Heart right ventricle (tissue), 16 donors: ENCODE measurements at regions not wholly inside any gene's neighbourhood (a gene's known extent, or its start where the extent isn't known, plus 50 kb on each side); places are given as distances from the start of the nearest gene placed in this dataset.

ENCODE experiments used
- ATAC-seq, 8 donors: fragments of 200-7000 bp; cut with Tn5 transposase; one replicate each; pipeline ENCODE4 v1.9.1; 2020; ENCODE audit warnings: mild to moderate bottlenecking in 8 of 8, moderate library complexity in 8 of 8, moderate number of reproducible peaks in 1 of 8
- DNase-seq, 2 donors: peaks; one replicate each; pipeline ENCODE4 v3.0.0-alpha.2; 2020
- H3K27ac ChIP-seq, 10 donors: fragments of 200-600 bp; sonication (generic) in 2 of 10; one replicate each; pipeline versions ENCODE4 v1.5.0 to v1.8.0; 2020 to 2022; ENCODE audit warnings: mild to moderate bottlenecking in 3 of 10
- H3K27me3 ChIP-seq, 7 donors: fragments of 200-600 bp; one replicate each; pipeline ENCODE4 v1.8.0; 2021 to 2022; ENCODE audit warnings: mild to moderate bottlenecking in 2 of 7
- H3K36me3 ChIP-seq, 9 donors: fragments of 200-600 bp; sonication (generic) in 1 of 9; one replicate each; pipeline versions ENCODE4 v1.5.0 to v1.8.0; 2020 to 2022; ENCODE audit warnings: mild to moderate bottlenecking in 2 of 9
- H3K4me1 ChIP-seq, 9 donors: fragments of 200-600 bp; sonication (generic) in 1 of 9; one replicate each; pipeline versions ENCODE4 v1.5.0 to v1.8.0; 2020 to 2022; ENCODE audit warnings: mild to moderate bottlenecking in 4 of 9
- H3K4me3 ChIP-seq, 10 donors: fragments of 200-600 bp; sonication (generic) in 2 of 10; one replicate each; pipeline versions ENCODE4 v1.5.0 to v1.8.0; 2020 to 2022; ENCODE audit warnings: mild to moderate bottlenecking in 7 of 10, moderate library complexity in 2 of 10
- H3K9me3 ChIP-seq, 11 donors: fragments of 200-600 bp in 10 of 11; sonication (generic) in 2 of 11; one replicate each; pipeline versions ENCODE4 v1.5.0 to v1.8.0; 2013 to 2022; ENCODE audit warnings: mild to moderate bottlenecking in 2 of 11, control low read depth in 1 of 11, moderate library complexity in 1 of 11
- CTCF ChIP-seq, 9 donors: fragments of 200-600 bp; sonication (generic) in 2 of 9; IDR thresholded peaks; one replicate each; pipeline versions ENCODE4 v1.5.0 to v1.8.0; 2021 to 2022; ENCODE audit warnings: antibody characterized with exemption in 9 of 9, mild to moderate bottlenecking in 5 of 9, moderate library complexity in 1 of 9
- WGBS, 2 donors: extraction: QIAGEN DNeasy Blood & Tissue Kit; methylation state at CpG; one replicate each; pipeline ENCODE4 v1.1.7; 2013; ENCODE audit warnings: inconsistent platforms in 1 of 2; 5-methylcytosine and 5-hydroxymethylcytosine counted together
- intact Hi-C, 10 donors: fragments of 100-400 bp; cut with DNase I; formaldehyde crosslinking; loops; one replicate each; pipeline versions ENCODE4 v1.11.1 to v1.14.2; 2022
- donor health status: Arrhythmogenic right ventricular cardiomyopathy.
- donor health status: ischemic (EF 13 %, LVEDD 7.1; RV severe dilation, severe dysfunction).
- donor health status: healthy with polysubstance abuse.
- donor health status: DM: no; HTN: yes; CAD: no.
- donor health status: DM: no; HTN: no; CAD: no.
- donor health status: ischemic (EF 25% LVEDD 6.9; RV normal size, moderate dysfunction).
- donor health status: ischemic (EF 25% LVEDD 5.7; RV mildly dilated, moderate dysfunction).
- donor health status: healthy.
- donor health status: DM: yes; HTN: yes; CAD: no.
- donor health status: Ischemic cardiomyopathy.
- donor health status: ischemic (EF 35%, LVEDD 5.7; RV mildly dilated, moderate dysfunction).
- donor health status: nonischemic (EF 11% LVEDD 7.7; RV severe dilation, severe dysfunction).
- donor health status: DM: yes; HTN: yes; CAD: no.
- donor health status: PGD.
- donor health status: ischemic (EF 29% LVEDD 5.4; RV normal size, mild dysfunction).
- donor health status: nonischemic (EF 23%, LVEDD 6.1; RV moderate dilation, normal function).

GRCh38 chr1:112807999-112808398 lies 92.9 kb upstream of the PPM1J start:
- Histone ChIP-seq H3K36me3 (no peaks in the 10 kb centered on the region), H3K4me3 (no peak overlapping the region), H3K27ac (peak overlapping the region in 6 of 10 donors; percentile 10 to 70 (median 38)), H3K27me3 (no peaks in the 10 kb centered on the region), H3K4me1 (peaks cover 0 to 7% (median 0%) of the 10 kb centered on the region in 9 donors), H3K9me3 (no peaks in the 10 kb centered on the region)
- 55 to 75% methylated on average over 3 of the region's 3 CpGs for WGBS, 2 donors
- peak; percentile 45 to 87 (median 76) for ATAC-seq
- DNase-seq: peak in 1 of 2 donors; percentile 10
- intact Hi-C loops: loop anchor here in 9 of 10 donors (2.0 to 10.0 kb wide), 5 partner anchors 147 to 413 kb away; partner anchors contain the start of genes CTTNBP2NL (in 1 of the 9) and SLC16A1 (in 1 of the 9)
- no peak for TF ChIP-seq CTCF (IDR thresholded peaks at IDR 0.05)

GRCh38 chr1:112807117-112807516 lies 92.0 kb upstream of the PPM1J start:
- Histone ChIP-seq H3K36me3 (no peaks in the 10 kb centered on the region), H3K9me3 (no peaks in the 10 kb centered on the region), H3K27ac (no peak overlapping the region), H3K4me3 (no peak overlapping the region), H3K27me3 (no peaks in the 10 kb centered on the region), H3K4me1 (peaks cover 0 to 7% (median 0%) of the 10 kb centered on the region in 9 donors)
- 81 to 83% methylated on average over 6 of the region's 6 CpGs for WGBS, 2 donors
- DNase-seq (no peak), ATAC-seq (no peak)
- intact Hi-C loops: loop anchor here in 5 of 10 donors (5.0 to 10.0 kb wide), 4 partner anchors 148 to 412 kb away; partner anchors contain the start of genes CTTNBP2NL (in 1 of the 5) and SLC16A1 (in 1 of the 5)
- no peak for TF ChIP-seq CTCF (IDR thresholded peaks at IDR 0.05)

GRCh38 chr1:112806090-112806642 lies 91.0 kb upstream of the PPM1J start:
- H3K9me3 ChIP-seq: no peaks in the 10 kb centered on the region
- no peak for ATAC-seq
- H3K4me3 ChIP-seq: no peak overlapping the region
- no peaks in the 10 kb centered on the region for H3K36me3 ChIP-seq
- 86 to 88% methylated on average over 3 of the region's 3 CpGs for WGBS, 2 donors
- H3K27ac ChIP-seq: no peak overlapping the region
- peaks cover 0 to 7% (median 0%) of the 10 kb centered on the region in 9 donors for H3K4me1 ChIP-seq
- no peak for DNase-seq
- no peaks in the 10 kb centered on the region for H3K27me3 ChIP-seq
- no peak for TF ChIP-seq CTCF (IDR thresholded peaks at IDR 0.05)
- intact Hi-C loops: loop anchor here in 5 of 10 donors (5.0 to 10.0 kb wide), 4 partner anchors 149 to 411 kb away; partner anchors contain the start of genes CTTNBP2NL (in 1 of the 5) and SLC16A1 (in 1 of the 5)

GRCh38 chr1:112805155-112805853 lies 90.2 kb upstream of the PPM1J start:
- ATAC-seq (peak in 1 of 8 donors; percentile 32), DNase-seq (no peak)
- intact Hi-C loops: loop anchor here in 8 of 10 donors (2.0 to 10.0 kb wide), 6 partner anchors 87 to 411 kb away; partner anchors contain the start of genes CTTNBP2NL (in 1 of the 8) and SLC16A1 (in 1 of the 8)
- Histone ChIP-seq H3K36me3 (no peaks in the 10 kb centered on the region), H3K4me1 (peaks cover 0 to 7% (median 0%) of the 10 kb centered on the region in 9 donors), H3K27ac (no peak overlapping the region), H3K9me3 (no peaks in the 10 kb centered on the region), H3K27me3 (no peaks in the 10 kb centered on the region), H3K4me3 (no peak overlapping the region)
- 79 to 80% methylated on average over 3 of the region's 3 CpGs for WGBS, 2 donors
- no peak for TF ChIP-seq CTCF (IDR thresholded peaks at IDR 0.05)
